Right forelimb (tissue), 1 donor: ENCODE measurements at regions not wholly inside any gene's neighbourhood (a gene's known extent, or its start where the extent isn't known, plus 50 kb on each side); places are given as distances from the start of the nearest gene placed in this dataset.

Experiments
- DNase-seq: peaks from one replicate; pipeline ENCODE4 v3.0.0-alpha.2; 2018

DNA sequence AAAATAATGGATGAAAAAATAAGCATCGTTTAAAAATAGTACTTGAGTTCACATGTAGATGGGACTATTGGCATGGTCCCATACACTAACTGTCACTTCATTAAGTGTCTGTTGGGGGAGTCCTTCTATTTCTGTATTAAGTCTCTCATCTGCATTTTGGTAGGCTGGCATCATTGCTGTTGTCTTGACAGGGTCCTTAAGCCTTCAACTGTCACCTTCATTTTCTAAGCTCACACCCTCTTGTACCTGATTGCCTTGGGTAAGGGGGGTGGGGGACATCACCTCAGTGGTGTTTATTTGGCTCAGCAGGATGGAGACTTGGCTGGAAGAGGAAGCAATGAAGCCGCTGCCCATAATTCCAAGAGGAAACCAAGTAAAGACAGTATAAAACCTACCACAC, 202.0 kb upstream of the VEPH1 start:
- DNase-seq: no peak

DNA sequence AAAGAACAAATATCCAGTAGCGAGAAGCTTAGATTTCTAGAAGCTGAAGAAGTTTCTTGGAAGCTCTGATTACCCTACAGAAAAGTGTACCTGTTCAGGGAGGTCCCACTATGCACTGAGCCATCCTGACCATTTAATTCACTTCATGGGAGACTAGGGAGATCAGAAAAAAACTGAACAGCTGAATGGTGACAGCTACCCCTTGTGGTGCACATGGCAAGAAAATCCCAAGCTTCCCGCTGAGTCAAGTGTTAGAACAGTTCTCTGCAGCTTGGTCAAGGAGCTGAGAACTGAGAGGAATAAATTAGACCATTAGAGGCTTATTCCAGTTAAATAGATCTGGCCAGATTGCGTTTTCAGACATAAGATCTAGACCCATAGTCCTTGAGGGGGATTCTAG, 197.2 kb upstream of the VEPH1 start:
- no peak for DNase-seq

DNA sequence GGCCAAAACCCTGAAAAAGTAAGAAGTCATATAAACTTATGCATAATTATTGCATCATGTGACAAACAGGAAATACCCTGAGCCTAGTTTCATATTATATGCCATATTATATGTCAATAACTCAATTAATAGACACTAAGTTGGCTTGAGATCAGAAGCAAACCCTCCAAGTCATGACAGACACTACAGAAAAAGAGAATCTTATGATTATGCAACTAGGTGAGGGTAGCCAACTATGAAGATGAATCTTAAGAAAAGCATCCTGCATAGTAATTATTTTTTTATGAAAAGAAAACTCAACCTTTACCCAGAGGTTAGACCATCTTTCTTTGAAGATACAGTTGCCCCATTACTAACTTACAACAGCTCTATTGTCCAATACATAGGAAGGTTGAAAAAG, 192.4 kb upstream of the VEPH1 start:
- DNase-seq: no peak

DNA sequence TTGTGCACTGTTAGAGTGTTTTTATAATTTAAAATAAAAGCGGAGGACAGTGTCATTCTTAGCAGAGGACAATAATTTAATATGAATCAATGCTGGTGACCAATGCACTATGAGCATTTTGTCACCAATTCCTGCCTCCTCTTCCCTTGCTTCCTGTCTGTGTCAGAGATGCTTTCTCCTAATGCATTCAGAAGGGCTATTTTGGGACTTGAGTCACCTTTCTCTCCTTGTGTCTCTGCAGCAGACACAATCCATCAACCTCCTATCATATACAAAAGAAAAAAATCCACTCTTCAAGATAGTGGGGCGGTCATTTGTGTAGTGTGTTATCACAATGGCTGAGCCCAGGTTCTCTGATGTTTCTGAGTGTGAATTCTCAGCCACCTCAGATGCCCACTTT, 191.9 kb upstream of the VEPH1 start:
- no peak for DNase-seq

DNA sequence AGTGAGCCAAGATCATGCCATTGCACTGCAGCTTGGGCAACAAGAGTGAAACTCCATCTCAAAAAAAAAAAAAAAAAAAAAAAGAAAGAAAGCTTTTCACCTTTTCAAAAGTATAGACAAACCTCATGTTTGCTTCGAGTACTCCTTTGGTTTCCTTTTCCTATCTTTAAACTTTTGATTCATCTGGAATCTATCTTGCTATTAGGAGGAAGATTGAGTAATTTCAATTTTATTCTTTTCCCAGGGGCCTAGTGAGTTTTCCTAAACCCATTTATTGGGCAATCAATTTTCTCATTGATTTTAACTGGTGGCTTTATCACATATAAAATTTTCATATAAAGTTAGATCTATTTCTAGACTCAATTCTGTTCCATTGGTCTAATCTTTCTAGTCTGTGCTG, 190.5 kb upstream of the VEPH1 start:
- no peak for DNase-seq

DNA sequence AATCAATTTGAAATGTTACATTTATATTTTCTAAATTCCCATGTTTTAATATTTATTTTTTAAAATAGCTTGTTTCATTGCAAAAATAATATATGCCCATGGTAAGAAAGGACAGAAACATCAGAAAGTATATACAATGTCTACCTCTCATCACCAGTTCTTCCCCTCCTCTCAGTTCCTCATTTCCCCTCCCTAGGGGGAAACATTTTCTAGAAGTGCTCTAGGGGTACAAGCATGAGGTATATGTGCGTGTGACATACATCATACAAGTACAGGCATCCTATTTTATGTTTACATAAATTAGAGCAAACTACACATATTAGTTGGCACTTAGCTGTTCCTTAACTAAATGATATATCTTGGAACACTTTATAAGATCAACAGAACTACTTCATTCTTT, 189.3 kb upstream of the VEPH1 start:
- no peak for DNase-seq

DNA sequence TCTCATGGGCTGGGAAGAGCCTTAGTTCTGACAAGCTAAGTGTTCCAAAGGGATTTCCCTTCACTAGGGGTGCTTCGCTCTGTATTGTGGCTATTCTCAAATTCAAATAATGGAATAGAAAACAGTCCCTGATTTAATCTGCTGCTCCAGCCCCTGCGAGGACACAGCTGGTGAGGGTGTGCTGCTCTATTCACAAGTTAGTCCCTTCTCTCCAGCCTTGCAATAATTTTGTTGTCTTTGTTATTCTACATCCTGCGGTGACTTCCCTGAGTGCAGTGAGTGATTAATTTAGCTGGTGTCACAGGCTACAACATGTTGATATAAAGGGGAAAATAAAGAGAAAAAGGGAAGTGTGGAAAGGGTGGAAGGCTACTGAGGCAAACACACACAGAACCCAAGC, 180.5 kb upstream of the VEPH1 start:
- no peak for DNase-seq

DNA sequence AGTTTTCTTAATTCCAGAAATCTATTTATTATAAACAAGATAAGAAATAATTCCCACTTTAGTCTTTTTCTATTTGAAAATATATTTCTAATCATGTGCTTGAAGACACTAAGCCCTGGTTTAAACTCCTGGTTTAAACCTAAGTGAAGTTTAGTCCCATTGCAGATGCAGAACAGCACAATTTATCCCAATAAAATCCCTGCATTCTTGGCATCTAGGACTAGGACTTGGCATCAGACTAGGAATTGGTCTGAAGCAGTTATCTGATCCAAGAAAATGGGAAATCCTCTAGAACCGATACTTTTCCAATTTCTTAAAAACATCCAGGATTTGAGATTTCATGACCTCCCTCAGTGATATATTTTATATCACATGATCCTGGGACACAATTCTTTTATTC, 168.8 kb upstream of the VEPH1 start:
- DNase-seq: no peak

DNA sequence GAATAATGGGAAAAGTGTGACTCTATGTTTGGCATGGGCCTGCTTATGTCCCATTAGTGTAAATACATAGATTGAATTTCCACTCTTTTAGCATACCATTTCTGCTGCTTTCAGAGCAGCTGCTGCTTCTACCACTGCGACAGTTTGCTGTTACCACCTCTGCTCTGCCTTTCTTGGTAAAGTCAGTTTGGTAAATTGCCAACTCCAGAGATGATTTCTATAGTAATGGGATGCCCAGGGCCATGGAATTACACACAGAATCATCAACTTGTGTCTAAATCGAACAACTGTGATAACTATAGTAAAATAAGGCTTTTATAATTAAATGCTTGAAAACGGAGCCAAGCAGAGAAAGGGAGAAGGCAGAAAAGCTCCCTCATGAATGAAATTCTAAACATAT, 168.4 kb upstream of the VEPH1 start:
- DNase-seq: no peak

DNA sequence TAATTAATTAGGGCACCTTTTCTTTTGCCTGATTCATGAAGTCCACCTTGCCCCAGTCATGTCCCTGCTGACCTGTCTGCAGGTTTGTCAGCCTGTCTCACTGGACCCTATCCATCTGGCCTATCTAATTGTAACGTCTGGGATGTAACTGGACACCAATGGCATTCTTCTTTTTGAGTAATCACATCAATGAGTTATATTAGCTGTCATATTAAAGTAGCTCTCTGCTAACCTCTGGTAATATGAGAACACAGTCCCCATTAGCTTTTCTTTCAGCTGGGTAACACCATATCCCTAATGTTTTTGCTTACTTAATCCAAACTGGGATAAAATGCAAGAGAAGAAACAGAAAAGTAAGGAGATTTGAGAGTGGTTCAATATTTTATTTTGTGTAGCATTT, 166.2 kb upstream of the VEPH1 start:
- no peak for DNase-seq

DNA sequence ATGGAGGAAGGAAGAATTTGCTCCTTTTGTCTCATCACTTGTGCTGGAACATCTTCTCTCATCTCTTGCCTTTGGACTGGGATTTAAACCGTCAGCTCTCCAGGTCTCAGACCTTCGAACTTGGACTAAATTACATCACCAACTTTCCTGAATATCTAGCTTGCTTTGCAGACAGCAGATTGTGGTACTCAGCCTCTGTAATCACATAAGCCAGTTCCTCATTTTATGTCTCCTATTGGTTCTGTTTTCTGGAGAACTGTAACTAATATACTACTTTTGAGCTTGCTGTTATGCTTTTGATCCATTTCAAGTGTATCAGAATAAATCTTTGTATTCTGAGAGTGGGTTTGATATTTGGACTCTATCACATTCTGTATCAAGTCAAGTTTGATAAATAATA, 164.3 kb upstream of the VEPH1 start:
- DNase-seq: no peak

DNA sequence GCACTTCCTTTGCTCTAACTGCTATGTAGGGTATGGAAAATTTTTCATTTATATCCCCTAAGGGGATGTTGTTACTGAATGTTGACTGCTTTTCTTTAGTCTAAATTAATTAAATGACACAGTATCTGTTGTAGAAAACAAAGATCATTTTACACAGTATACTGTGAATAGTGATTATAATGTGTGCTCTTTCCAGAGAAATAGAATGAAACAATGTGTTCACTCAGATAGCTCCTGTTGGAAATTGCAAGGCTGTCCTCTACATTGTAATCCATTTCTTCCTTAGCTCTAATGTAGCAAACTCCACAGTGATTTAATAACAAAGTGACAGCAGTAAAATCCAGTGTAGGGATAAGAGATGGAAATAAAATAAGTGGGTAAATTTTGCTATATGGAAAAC, 159.0 kb upstream of the VEPH1 start:
- DNase-seq: no peak

DNA sequence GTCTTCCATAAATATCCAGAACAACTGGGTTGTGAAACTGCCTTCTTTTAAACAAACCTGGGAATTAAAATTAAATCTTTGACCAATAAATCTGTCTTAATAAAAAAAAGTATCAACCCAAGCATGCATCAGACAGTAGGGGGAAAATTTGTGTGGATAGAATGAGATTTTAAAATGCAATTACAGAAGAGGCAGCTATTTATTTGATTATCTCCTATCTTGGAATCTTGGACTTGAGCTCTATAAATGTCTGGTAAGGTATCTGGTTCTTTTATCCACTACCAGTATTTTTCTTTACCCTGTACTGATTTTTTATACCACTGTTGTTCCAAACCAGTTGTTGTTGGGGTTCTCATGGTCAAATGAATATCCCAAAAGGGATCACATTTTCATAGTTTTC, 157.6 kb upstream of the VEPH1 start:
- DNase-seq: no peak

DNA sequence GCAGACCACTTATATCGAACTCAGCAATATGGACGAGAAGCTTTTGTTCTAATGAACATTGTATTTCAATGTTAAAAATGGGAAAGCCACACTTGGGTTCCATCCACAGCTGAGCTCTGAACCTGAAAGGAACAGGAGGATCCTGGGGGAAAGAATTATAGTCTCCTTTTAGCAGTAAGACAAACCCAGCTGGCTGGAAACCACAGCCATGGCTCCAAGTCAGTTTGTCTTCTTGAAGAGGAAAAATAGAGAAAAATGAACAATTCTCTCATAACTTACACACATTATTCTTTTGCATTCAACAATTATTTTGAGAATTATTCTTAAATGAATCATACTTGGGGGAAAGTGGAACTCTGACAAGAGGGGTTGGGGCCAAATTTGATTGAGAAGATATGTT, 149.2 kb upstream of the VEPH1 start:
- DNase-seq: no peak

DNA sequence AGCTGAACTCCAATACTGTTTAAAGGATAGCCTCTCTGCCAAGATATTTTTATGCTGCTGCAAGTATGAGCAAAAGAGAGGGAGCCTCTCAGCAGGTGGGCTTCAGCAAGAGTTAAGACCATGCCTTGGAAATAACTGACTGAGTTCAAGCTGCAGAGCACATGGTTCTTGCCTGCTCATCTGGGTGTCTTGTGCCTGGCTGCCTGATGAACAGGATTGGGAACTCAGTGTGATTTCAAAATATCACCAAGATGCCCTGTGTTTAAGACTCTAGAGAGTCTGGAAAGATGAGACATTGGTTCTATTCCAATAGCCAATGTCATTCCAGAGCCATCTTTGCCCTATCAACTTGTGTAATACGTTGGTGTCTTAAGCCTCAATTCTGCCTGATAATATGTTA, 147.5 kb upstream of the VEPH1 start:
- no peak for DNase-seq

DNA sequence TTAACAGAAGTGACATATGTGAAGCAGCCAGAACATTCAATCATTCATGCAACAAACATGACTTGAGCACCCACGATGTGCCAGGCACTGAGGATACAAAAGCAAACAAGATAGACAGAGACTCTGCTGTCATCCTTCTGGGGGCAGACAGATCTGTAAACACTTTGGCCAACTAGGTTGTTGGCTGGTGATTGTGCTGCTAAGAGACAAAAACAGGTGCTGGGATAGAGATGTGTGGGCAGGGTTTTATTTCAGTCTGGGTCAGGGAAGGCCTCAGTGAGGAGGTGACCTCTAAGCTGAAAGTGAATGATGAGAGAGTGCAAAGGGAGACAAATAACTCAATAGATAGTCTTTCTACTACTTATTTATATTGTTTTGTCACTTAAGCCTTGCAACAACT, 147.0 kb upstream of the VEPH1 start:
- DNase-seq: no peak

DNA sequence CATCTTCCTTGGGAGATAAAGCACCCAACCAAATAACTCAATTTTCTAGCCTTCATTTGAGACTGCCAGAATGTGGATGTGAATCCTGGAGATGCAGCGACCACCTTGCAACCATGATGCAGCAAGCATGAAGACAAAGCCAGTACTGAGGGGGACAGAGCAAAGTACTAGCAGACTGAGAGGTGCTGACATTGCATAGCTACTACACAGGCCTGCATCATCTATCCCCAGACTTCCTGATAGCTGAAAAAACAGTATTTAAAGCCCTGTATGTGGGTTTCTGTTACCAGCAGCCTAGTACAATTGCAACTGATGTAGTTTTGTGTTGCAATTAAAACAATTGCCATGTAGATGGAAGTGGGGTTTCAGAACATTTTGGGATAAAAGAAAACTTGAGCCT, 146.3 kb upstream of the VEPH1 start:
- DNase-seq: no peak

DNA sequence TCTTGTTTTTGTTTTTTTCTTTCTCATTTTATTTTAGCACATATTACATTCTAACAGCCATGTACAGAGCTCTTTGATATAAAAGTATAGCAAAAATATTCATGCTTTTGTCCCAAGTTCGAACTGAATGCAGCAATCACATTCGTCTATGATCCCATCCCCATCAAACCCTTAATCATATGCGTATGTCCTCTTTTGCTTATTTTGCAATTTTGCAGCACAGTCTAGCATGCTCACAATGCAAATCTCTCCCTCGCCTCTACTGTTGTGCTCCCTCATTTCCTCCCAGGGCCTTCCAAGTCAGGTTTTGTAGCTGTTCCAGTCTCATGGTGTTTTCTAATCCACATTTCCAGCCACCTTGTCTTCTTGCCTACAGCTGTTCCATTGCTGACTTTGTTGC, 144.6 kb upstream of the VEPH1 start:
- DNase-seq: no peak

DNA sequence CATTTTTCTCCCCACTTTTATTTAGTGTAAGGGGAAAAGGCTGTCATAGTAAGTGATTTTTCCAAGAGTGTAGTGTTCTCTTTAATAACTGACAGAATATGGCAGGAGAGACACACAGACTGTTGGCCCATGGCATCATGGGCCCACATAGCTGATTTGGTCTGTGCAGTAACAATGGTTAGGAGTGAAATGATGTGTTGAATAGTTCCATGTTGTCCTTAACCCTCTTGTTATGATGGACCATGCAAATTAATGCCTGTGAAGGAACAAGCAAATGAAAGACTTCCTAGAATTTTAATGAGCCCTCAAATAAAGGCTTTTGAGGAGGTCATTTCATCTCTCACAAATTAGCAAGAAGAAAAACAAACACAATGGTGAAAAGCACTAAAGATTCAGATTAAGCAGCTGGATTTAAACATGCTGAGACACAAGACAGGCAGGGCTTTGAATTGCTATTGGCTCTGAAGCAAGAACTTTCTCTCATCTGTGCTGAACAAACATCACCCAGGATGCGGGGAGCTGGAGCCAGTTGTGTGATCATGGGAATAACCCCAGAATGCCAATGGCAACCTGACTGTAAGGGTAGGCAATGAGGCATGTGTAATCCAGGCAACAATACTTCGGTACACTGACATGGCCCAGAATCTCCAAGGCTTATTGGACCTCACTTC, 136.7 kb upstream of the VEPH1 start:
- no peak for DNase-seq

DNA sequence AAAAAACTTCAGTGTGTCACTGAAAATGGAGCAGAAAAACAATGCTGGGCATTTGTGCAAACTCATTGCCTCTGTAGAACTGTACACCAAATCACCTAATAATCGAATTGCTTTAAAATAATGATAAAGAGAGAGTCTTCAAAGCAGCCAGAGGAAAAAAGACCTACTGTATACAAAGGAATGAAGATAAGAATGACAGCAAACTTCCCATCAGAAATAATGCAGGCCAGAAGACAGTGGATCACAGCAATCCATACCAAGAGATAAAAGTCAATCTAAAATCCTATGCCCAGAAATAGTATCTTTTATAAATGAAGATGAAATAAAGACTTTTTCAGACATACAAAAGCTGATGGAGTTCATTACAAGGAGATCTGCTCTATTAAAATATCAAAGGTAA, 134.7 kb upstream of the VEPH1 start:
- no peak for DNase-seq

DNA sequence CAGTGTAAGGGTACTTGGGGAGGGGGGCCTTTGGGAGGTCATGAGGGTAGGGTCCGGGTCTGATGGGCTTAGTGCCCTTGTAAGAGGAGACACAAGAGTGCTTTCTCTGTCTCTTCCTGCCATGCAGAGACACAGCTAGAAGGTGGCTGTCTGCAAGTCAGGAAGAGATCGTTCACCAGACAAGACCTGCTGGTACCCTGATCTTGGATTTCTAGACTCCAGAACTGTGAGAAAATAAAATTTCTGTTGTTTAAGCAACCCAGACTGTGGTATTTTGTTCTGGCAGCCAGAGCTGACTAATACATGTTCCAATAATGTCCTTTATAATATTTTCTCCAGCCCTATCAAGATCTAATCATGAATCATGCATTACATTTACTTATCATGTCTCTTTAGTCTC, 130.0 kb upstream of the VEPH1 start:
- no peak for DNase-seq

DNA sequence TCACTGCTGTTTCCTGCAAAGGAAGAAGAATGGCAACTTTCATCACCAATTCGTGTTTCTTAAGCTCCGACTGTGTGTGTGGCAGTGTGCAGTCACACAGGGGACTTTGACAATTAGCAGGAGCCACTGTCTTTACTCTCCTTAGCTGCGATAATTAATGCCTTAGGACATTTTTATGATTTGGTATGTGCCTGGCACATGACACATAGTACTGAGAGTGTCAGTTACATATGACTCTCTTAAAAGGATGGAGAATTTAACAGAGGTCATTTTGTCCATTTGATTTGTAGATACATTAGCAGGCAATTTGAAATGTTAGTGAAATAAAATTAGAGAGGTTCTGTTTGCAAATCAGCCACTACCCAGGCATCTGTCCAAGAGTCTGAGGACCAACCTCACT, 128.9 kb upstream of the VEPH1 start:
- DNase-seq: no peak

DNA sequence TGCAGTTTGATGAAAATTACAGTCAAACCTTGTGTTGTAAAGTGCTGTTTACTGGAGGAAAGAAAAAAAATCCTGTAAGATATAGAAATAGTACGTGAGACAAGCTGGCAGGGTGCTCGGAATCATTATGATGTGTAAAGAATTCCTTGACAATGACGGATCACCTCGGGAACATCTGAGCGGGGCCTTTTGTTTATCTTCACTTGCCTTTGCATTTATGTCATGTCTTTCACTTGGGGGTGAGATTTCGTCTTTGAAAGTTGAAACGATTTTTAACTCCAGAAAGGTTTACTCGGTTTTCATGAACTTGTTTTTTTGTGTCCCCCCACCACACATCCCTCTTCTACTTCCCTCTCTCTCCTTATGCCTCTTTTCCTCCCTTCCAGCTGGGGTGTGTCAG, 128.3 kb upstream of the VEPH1 start:
- DNase-seq: no peak

DNA sequence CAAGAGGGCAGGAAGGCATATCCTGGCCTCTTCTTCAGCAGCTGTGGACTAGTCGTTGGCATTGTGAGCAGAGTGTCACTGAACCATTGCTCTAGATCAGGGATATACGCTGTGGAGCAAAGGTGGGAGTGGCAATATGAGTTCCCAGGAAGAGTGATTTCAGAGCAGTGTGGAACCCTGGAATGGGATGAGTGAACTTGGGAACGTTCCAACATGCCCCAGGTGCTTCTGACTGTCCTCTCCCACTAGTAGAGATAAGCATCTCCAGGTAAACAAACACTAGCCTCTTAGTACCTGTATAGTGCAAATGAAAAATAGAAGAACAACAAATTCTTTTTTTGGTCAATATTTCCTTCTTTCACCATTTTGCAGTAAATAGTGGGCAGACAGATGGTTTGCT, 123.6 kb upstream of the VEPH1 start:
- no peak for DNase-seq

DNA sequence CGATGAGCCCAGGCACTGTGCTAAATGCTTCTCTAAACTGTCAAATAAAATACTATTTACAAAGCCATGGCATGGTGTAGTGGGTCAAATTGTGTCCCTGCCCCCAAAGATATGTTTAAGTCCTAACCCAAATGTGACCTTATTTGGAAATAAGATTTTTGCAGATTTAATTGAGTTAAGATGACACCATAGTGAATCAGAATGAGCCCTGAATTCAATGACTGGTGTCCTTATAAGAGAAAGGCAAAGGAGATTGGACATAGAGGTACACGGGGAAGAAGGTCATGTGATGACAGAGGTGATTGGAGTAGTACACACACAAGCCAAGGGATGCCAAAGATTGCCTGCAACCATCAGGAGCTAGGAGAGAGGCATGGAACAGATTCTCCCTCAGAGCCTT, 121.6 kb upstream of the VEPH1 start:
- no peak for DNase-seq

DNA sequence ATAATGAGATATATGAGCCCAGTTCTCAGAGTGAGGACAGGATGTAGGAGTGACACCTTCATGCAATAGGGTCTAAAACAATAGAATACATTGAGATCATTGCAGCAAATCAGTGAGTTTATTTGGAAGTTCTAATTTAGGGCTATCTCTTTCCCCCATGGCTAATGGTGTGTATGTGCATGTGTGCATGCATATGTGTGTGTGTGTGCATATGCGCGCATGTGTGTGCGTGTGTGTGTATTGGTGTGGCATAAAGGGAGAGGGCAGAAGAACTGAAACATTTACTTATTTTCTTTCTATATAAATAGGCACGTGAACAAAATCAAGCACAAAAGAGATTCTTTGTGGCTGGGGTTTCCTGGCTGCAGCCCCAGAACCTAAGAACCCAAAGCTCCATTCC, 115.7 kb upstream of the VEPH1 start:
- DNase-seq: no peak
